ENCODE measurements at regions not wholly inside any gene's neighbourhood (a gene's known extent, or its start where the extent isn't known, plus 50 kb on each side); places are given as distances from the start of the nearest gene placed in this dataset.

- no peak for FAIRE-seq
These were observed 194.3 kb upstream of the CAMK1G start for GRCh38 chr1:209389258-209389657.

GRCh38 chr1:209389975-209390374 lies 193.5 kb upstream of the CAMK1G start:
- FAIRE-seq = no peak

GRCh38 chr1:209390764-209391163 lies 192.8 kb upstream of the CAMK1G start:
- no peak for FAIRE-seq

- FAIRE-seq = no peak
These were observed 191.7 kb upstream of the CAMK1G start for GRCh38 chr1:209391792-209392191.

- FAIRE-seq = no peak
These were observed 188.3 kb upstream of the CAMK1G start for GRCh38 chr1:209395169-209395568.

- no peak for FAIRE-seq
These were observed 186.1 kb upstream of the CAMK1G start for GRCh38 chr1:209397371-209397770.

GRCh38 chr1:209397910-209398309 lies 185.6 kb upstream of the CAMK1G start:
- no peak for FAIRE-seq

- no peak for FAIRE-seq
These were observed 185.1 kb upstream of the CAMK1G start for GRCh38 chr1:209398313-209398991.

GRCh38 chr1:209399800-209400199 lies 183.7 kb upstream of the CAMK1G start:
- FAIRE-seq = no peak

GRCh38 chr1:209400351-209401220 lies 182.9 kb upstream of the CAMK1G start:
- no peak for FAIRE-seq

- no peak for FAIRE-seq
These were observed 180.8 kb upstream of the CAMK1G start for GRCh38 chr1:209402697-209403096.

GRCh38 chr1:209403921-209404320 lies 179.6 kb upstream of the CAMK1G start:
- no peak for FAIRE-seq

- FAIRE-seq = no peak
These were observed 178.9 kb upstream of the CAMK1G start for GRCh38 chr1:209404577-209404976.

GRCh38 chr1:209405183-209405814 lies 178.2 kb upstream of the CAMK1G start:
- no peak for FAIRE-seq

- no peak for FAIRE-seq
These were observed 177.3 kb upstream of the CAMK1G start for GRCh38 chr1:209406168-209406567.

GRCh38 chr1:209406595-209406994 lies 176.9 kb upstream of the CAMK1G start:
- FAIRE-seq = no peak

- no peak for FAIRE-seq
These were observed 173.7 kb upstream of the CAMK1G start for GRCh38 chr1:209409780-209410179.

- no peak for FAIRE-seq
These were observed 172.0 kb upstream of the CAMK1G start for GRCh38 chr1:209411491-209411929.

GRCh38 chr1:209412036-209412435 lies 171.5 kb upstream of the CAMK1G start:
- FAIRE-seq = no peak

GRCh38 chr1:209412566-209412965 lies 170.9 kb upstream of the CAMK1G start:
- no peak for FAIRE-seq

- no peak for FAIRE-seq
These were observed 170.5 kb upstream of the CAMK1G start for GRCh38 chr1:209413062-209413461.

- FAIRE-seq = no peak
These were observed 168.6 kb upstream of the CAMK1G start for GRCh38 chr1:209414803-209415329.

GRCh38 chr1:209416039-209416438 lies 167.5 kb upstream of the CAMK1G start:
- FAIRE-seq = no peak

GRCh38 chr1:209416716-209417115 lies 166.8 kb upstream of the CAMK1G start:
- no peak for FAIRE-seq
